ENCODE measurements at regions not wholly inside any gene's neighbourhood (a gene's known extent, or its start where the extent isn't known, plus 50 kb on each side); places are given as distances from the start of the nearest gene placed in this dataset.

DNA sequence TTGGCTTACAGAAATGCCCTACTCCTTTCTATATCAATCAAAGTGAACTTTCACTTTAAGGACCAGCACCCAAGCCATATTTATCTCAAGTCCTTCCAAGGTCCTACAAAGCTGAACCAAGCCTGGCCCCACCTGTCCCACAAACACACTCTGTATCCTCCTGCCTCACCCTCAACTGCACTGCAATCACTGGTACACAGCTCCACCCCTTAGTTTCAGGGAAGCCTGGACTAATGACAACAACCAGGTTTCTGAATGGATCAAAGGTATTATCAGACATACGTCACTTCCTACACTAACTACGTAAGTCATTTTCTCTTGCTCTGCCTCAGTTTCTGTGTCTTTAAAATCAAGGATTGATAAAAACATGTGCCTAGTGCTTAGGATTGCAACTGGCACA is 205.6 kb upstream of the HS3ST1 start:
- no peaks in the 10 kb centered on the region for H3K36me3 ChIP-seq (ENCODE audit: control insufficient read depth in 4 of 4, insufficient read depth in 3 of 4, low read depth in 1 of 4, low read length in 3 of 4)

DNA sequence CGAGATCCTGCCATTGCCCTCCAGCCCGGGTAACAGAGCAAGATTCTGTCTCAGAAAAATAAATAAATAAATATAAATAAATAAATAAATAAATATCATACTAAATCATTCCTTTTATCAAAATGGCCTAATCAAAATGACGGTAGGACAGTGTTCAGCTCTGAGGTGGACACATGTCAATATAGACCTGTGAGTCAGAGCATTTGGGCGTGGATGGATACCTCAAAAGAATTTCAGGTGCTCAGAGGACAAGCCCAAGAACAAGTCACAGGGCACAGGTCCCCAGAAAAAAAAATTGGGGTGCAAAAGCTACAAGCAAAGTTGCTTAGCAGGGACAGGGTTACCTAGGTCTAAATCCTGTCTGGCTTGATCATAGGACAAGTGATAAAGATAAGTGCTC is 204.7 kb upstream of the HS3ST1 start:
- H3K4me3 ChIP-seq (ENCODE audit: low read depth in 1 of 3, low read length in 3 of 3) = no peak overlapping the region
- peaks cover 0 to under 1% (median 0%) of the 10 kb centered on the region in 4 donors for H3K9me3 ChIP-seq (ENCODE audit: control insufficient read depth in 4 of 4, low read length in 3 of 4)
- DNase-seq (ENCODE audit: low spot score) = no peak
- H3K27me3 ChIP-seq (ENCODE audit: control insufficient read depth in 4 of 4, insufficient read depth in 4 of 4, low read length in 3 of 4) = no peaks in the 10 kb centered on the region
- 69% methylated on average over 4 of the region's 4 CpGs for WGBS
- no peak overlapping the region for H3K27ac ChIP-seq (ENCODE audit: low read depth in 1 of 2, low read length in 2 of 2)
- no peak overlapping the region for H3K9ac ChIP-seq (ENCODE audit: low read depth in 1 of 2, low read length in 2 of 2)
- no peaks in the 10 kb centered on the region for H3K36me3 ChIP-seq (ENCODE audit: control insufficient read depth in 4 of 4, insufficient read depth in 3 of 4, low read depth in 1 of 4, low read length in 3 of 4)
- H3K4me1 ChIP-seq (ENCODE audit: control insufficient read depth in 4 of 4, insufficient read depth in 4 of 4, low read length in 3 of 4) = no peaks in the 10 kb centered on the region
- TF ChIP-seq HNF4G (IDR thresholded peaks at IDR 0.05) (no peak), HNF4A (conservative IDR thresholded peaks at IDR 0.05) (no peak), EGR1 (IDR thresholded peaks at IDR 0.05; ENCODE audit: low read depth in 2 of 2) (no peak)
- TF ChIP-seq, protein P1, sequence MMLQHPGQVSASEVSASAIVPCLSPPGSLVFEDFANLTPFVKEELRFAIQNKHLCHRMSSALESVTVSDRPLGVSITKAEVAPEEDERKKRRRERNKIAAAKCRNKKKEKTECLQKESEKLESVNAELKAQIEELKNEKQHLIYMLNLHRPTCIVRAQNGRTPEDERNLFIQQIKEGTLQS (IDR thresholded peaks at IDR 0.05) = no peak
- TF ChIP-seq, protein P2, sequence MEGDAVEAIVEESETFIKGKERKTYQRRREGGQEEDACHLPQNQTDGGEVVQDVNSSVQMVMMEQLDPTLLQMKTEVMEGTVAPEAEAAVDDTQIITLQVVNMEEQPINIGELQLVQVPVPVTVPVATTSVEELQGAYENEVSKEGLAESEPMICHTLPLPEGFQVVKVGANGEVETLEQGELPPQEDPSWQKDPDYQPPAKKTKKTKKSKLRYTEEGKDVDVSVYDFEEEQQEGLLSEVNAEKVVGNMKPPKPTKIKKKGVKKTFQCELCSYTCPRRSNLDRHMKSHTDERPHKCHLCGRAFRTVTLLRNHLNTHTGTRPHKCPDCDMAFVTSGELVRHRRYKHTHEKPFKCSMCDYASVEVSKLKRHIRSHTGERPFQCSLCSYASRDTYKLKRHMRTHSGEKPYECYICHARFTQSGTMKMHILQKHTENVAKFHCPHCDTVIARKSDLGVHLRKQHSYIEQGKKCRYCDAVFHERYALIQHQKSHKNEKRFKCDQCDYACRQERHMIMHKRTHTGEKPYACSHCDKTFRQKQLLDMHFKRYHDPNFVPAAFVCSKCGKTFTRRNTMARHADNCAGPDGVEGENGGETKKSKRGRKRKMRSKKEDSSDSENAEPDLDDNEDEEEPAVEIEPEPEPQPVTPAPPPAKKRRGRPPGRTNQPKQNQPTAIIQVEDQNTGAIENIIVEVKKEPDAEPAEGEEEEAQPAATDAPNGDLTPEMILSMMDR (IDR thresholded peaks at IDR 0.05; ENCODE audit: low read depth, low read length, missing input control) = no peak

More for the DNA sequence above, 205.6 kb upstream of the HS3ST1 start:
- no peak overlapping the region for H3K27ac ChIP-seq (ENCODE audit: low read depth in 1 of 2, low read length in 2 of 2)
- H3K9me3 ChIP-seq (ENCODE audit: control insufficient read depth in 4 of 4, low read length in 3 of 4) = peaks cover 0 to 2% (median 0%) of the 10 kb centered on the region in 4 donors
- H3K4me3 ChIP-seq (ENCODE audit: low read depth in 1 of 3, low read length in 3 of 3) = no peak overlapping the region
- DNase-seq (ENCODE audit: low spot score) = no peak
- no peak overlapping the region for H3K9ac ChIP-seq (ENCODE audit: low read depth in 1 of 2, low read length in 2 of 2)
- TF ChIP-seq RXRA (IDR thresholded peaks at IDR 0.05) (no peak), HNF4G (IDR thresholded peaks at IDR 0.05) (no peak), JUND (IDR thresholded peaks at IDR 0.05) (no peak), TAF1 (conservative IDR thresholded peaks at IDR 0.05) (no peak), FOXA1 (IDR thresholded peaks at IDR 0.05) (no peak)
- TF ChIP-seq, protein P2 (IDR thresholded peaks at IDR 0.05; ENCODE audit: low read depth, low read length, missing input control) = no peak
- TF ChIP-seq, protein P3, sequence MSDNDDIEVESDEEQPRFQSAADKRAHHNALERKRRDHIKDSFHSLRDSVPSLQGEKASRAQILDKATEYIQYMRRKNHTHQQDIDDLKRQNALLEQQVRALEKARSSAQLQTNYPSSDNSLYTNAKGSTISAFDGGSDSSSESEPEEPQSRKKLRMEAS (IDR thresholded peaks at IDR 0.05) = no peak
- WGBS = 60% methylated on average over 2 of the region's 2 CpGs
- H3K27me3 ChIP-seq (ENCODE audit: control insufficient read depth in 4 of 4, insufficient read depth in 4 of 4, low read length in 3 of 4) = no peaks in the 10 kb centered on the region
- H3K4me1 ChIP-seq (ENCODE audit: control insufficient read depth in 4 of 4, insufficient read depth in 4 of 4, low read length in 3 of 4) = no peaks in the 10 kb centered on the region

DNA sequence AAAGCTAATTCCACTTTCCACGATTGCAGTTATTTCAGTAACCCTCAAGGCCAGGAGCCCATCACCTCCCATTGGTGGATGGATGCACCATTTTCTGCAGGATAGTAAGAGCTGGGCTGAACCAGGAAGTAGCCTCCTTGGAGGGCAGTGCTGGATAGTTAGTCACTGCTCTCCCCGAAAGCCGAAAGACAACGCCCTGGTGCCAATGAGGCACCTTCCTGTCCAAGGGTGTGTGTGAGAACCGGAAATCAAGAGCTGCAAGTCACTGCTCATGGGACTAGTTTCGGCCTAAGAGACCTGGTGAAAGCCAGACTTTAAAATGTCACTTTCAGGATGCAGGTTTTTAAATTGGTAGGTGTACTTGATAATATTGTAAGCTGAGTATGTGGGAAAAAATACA is 203.8 kb upstream of the HS3ST1 start:
- no peaks in the 10 kb centered on the region for H3K27me3 ChIP-seq (ENCODE audit: control insufficient read depth in 4 of 4, insufficient read depth in 4 of 4, low read length in 3 of 4)
- DNase-seq (ENCODE audit: low spot score) = no peak
- H3K27ac ChIP-seq (ENCODE audit: low read depth in 1 of 2, low read length in 2 of 2) = no peak overlapping the region
- no peaks in the 10 kb centered on the region for H3K4me1 ChIP-seq (ENCODE audit: control insufficient read depth in 4 of 4, insufficient read depth in 4 of 4, low read length in 3 of 4)
- H3K4me3 ChIP-seq (ENCODE audit: low read depth in 1 of 3, low read length in 3 of 3) = no peak overlapping the region
- H3K9me3 ChIP-seq (ENCODE audit: control insufficient read depth in 4 of 4, low read length in 3 of 4) = no peaks in the 10 kb centered on the region
- no peak overlapping the region for H3K9ac ChIP-seq (ENCODE audit: low read depth in 1 of 2, low read length in 2 of 2)
- no peaks in the 10 kb centered on the region for H3K36me3 ChIP-seq (ENCODE audit: control insufficient read depth in 4 of 4, insufficient read depth in 3 of 4, low read depth in 1 of 4, low read length in 3 of 4)
- WGBS = 75% methylated on average over 6 of the region's 6 CpGs
- TF ChIP-seq RAD21 (IDR thresholded peaks at IDR 0.05) (no peak), EGR1 (IDR thresholded peaks at IDR 0.05; ENCODE audit: low read depth in 2 of 2) (no peak), JUND (IDR thresholded peaks at IDR 0.05) (no peak), TAF1 (conservative IDR thresholded peaks at IDR 0.05) (no peak), SP1 (IDR thresholded peaks at IDR 0.05) (no peak), HNF4G (IDR thresholded peaks at IDR 0.05) (no peak), NR2F2 (IDR thresholded peaks at IDR 0.05) (no peak), GABPA (IDR thresholded peaks at IDR 0.05 in 1 of 2, conservative IDR thresholded peaks at IDR 0.05 in 1 of 2) (no peak), FOXA1 (IDR thresholded peaks at IDR 0.05) (no peak)
- TF ChIP-seq, protein P4, sequence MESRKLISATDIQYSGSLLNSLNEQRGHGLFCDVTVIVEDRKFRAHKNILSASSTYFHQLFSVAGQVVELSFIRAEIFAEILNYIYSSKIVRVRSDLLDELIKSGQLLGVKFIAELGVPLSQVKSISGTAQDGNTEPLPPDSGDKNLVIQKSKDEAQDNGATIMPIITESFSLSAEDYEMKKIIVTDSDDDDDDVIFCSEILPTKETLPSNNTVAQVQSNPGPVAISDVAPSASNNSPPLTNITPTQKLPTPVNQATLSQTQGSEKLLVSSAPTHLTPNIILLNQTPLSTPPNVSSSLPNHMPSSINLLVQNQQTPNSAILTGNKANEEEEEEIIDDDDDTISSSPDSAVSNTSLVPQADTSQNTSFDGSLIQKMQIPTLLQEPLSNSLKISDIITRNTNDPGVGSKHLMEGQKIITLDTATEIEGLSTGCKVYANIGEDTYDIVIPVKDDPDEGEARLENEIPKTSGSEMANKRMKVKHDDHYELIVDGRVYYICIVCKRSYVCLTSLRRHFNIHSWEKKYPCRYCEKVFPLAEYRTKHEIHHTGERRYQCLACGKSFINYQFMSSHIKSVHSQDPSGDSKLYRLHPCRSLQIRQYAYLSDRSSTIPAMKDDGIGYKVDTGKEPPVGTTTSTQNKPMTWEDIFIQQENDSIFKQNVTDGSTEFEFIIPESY (IDR thresholded peaks at IDR 0.05) = no peak
- TF ChIP-seq, protein P2 (IDR thresholded peaks at IDR 0.05; ENCODE audit: low read depth, low read length, missing input control) = no peak
